GM12875 (cell line): ENCODE measurements at regions not wholly inside any gene's neighbourhood (a gene's known extent, or its start where the extent isn't known, plus 50 kb on each side); places are given as distances from the start of the nearest gene placed in this dataset.

Source experiments
- H3K4me3 ChIP-seq: one replicate; pipeline ENCODE4 v1.5.1; 2011; ENCODE audit warnings: low read depth, low read length, control low read depth
- CTCF ChIP-seq: IDR thresholded peaks from 2 replicates; pipeline ENCODE4 v1.5.1; 2011; ENCODE audit warnings: low read depth, mild to moderate bottlenecking, control low read depth, inconsistent platforms, low read length, moderate library complexity, borderline replicate concordance; ENCODE audit not compliant: insufficient read depth

- H3K4me3 ChIP-seq: no peak overlapping the region
- no peak for TF ChIP-seq CTCF
Observed at GRCh38 chr9:687034-687785, 154.3 kb upstream of the DMRT1 start.

- TF ChIP-seq CTCF: no peak
- H3K4me3 ChIP-seq: no peak overlapping the region
Observed at GRCh38 chr9:687994-688393, 153.5 kb upstream of the DMRT1 start.

- no peak overlapping the region for H3K4me3 ChIP-seq
- TF ChIP-seq CTCF: no peak
Observed at GRCh38 chr9:690517-691111, 150.9 kb upstream of the DMRT1 start.

DNA sequence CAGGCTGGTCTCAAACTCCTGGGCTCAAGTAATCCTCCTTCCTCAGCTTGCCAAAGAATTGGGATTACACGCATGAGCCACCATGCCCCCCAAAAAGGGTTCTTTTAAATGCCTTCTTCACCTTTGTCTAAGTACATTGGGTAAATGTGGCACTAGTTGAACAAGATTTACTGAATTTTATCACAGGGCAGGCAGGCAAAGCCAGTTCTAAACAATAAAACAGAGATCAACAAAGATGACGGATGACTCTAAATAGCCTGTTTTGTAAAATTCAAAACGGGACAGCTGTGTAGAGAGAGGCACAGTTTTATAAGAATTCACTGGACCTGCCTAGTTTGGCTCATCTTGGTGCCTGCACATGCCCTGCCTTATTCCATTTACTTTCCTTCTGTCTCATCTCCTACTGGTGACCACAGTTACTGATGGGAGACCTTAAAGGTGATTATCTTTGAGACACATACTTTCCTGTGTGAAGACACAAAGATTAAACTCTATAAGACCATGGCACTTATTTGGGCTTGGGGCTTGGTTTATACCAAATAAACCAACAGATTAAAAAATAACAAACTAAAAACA lies 149.6 kb upstream of the DMRT1 start:
- no peak for TF ChIP-seq CTCF
- no peak overlapping the region for H3K4me3 ChIP-seq

GRCh38 chr9:692636-693129 lies 148.8 kb upstream of the DMRT1 start:
- H3K4me3 ChIP-seq: no peak overlapping the region
- no peak for TF ChIP-seq CTCF

GRCh38 chr9:693201-694091 lies 148.1 kb upstream of the DMRT1 start:
- no peak for TF ChIP-seq CTCF
- H3K4me3 ChIP-seq: no peak overlapping the region
